ENCODE measurements at regions not wholly inside any gene's neighbourhood (a gene's known extent, or its start where the extent isn't known, plus 50 kb on each side); places are given as distances from the start of the nearest gene placed in this dataset.

DNA sequence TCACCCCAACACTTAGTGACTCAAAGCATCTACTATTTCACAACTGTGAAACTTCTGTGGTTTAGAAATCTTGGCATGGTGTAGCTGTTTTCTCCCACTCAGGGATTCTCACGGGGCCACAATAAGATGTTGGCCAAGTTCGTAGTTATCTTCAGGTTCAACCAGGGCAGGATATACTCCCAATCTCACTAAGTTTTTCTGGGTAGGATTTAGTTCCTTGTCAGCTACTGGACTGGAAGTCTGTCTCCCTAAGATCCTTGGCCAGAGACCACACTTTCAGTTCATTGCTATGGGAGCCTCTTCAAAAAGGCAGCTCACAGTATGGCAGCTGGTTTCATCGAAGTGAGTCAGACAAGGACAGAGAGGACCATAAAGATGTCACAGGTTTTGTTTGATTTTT is 111.7 kb upstream of the PDHA2 start:
- TF ChIP-seq ZNF274 (IDR thresholded peaks at IDR 0.05; ENCODE audit: low read depth, low read length) = no peak
- no peak for TF ChIP-seq SRF (IDR thresholded peaks at IDR 0.05; ENCODE audit: low read depth)
- TF ChIP-seq POLR2AphosphoS5 (IDR thresholded peaks at IDR 0.05; ENCODE audit: low read depth, low read length) = no peak
- TF ChIP-seq, protein P1, sequence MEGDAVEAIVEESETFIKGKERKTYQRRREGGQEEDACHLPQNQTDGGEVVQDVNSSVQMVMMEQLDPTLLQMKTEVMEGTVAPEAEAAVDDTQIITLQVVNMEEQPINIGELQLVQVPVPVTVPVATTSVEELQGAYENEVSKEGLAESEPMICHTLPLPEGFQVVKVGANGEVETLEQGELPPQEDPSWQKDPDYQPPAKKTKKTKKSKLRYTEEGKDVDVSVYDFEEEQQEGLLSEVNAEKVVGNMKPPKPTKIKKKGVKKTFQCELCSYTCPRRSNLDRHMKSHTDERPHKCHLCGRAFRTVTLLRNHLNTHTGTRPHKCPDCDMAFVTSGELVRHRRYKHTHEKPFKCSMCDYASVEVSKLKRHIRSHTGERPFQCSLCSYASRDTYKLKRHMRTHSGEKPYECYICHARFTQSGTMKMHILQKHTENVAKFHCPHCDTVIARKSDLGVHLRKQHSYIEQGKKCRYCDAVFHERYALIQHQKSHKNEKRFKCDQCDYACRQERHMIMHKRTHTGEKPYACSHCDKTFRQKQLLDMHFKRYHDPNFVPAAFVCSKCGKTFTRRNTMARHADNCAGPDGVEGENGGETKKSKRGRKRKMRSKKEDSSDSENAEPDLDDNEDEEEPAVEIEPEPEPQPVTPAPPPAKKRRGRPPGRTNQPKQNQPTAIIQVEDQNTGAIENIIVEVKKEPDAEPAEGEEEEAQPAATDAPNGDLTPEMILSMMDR (IDR thresholded peaks at IDR 0.05 in 2 of 3, conservative IDR thresholded peaks at IDR 0.05 in 1 of 3; ENCODE audit: borderline replicate concordance in 1 of 3, insufficient read depth in 1 of 3, low read depth in 2 of 3, low read length in 2 of 3) = no peak
- TF ChIP-seq EZH2phosphoT487 (IDR thresholded peaks at IDR 0.05; ENCODE audit: borderline replicate concordance) = no peak
- TF ChIP-seq TCF7L2 (IDR thresholded peaks at IDR 0.05; ENCODE audit: borderline replicate concordance, extremely low read depth, insufficient read depth, insufficient read length) = no peak
- TF ChIP-seq POLR2A (IDR thresholded peaks at IDR 0.05; ENCODE audit: borderline replicate concordance, extremely low read depth, insufficient read depth, insufficient read length) = no peak
- no peak for TF ChIP-seq EZH2 (IDR thresholded peaks at IDR 0.05)
- TF ChIP-seq, protein P2, sequence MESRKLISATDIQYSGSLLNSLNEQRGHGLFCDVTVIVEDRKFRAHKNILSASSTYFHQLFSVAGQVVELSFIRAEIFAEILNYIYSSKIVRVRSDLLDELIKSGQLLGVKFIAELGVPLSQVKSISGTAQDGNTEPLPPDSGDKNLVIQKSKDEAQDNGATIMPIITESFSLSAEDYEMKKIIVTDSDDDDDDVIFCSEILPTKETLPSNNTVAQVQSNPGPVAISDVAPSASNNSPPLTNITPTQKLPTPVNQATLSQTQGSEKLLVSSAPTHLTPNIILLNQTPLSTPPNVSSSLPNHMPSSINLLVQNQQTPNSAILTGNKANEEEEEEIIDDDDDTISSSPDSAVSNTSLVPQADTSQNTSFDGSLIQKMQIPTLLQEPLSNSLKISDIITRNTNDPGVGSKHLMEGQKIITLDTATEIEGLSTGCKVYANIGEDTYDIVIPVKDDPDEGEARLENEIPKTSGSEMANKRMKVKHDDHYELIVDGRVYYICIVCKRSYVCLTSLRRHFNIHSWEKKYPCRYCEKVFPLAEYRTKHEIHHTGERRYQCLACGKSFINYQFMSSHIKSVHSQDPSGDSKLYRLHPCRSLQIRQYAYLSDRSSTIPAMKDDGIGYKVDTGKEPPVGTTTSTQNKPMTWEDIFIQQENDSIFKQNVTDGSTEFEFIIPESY (IDR thresholded peaks at IDR 0.05; ENCODE audit: extremely low read depth, insufficient replicate concordance, low read length) = no peak
- TF ChIP-seq RAD21 (IDR thresholded peaks at IDR 0.05; ENCODE audit: low read depth) = no peak
- no peak for TF ChIP-seq SIN3A (IDR thresholded peaks at IDR 0.05; ENCODE audit: low read depth)
- TF ChIP-seq FOSL1 (IDR thresholded peaks at IDR 0.05; ENCODE audit: low read depth) = no peak
- no peak for TF ChIP-seq ELF1 (IDR thresholded peaks at IDR 0.05; ENCODE audit: borderline replicate concordance, low read depth)
